ENCODE measurements at regions not wholly inside any gene's neighbourhood (a gene's known extent, or its start where the extent isn't known, plus 50 kb on each side); places are given as distances from the start of the nearest gene placed in this dataset.

- no peak for TF ChIP-seq RAD21 (IDR thresholded peaks at IDR 0.05; ENCODE audit: low read depth)
- TF ChIP-seq REST (IDR thresholded peaks at IDR 0.05; ENCODE audit: low read depth), result no peak
- TF ChIP-seq ZBTB7A (IDR thresholded peaks at IDR 0.05; ENCODE audit: low read depth), result no peak
- TF ChIP-seq MAX (IDR thresholded peaks at IDR 0.05), result no peak
- no peak for TF ChIP-seq TEAD4 (IDR thresholded peaks at IDR 0.05)
- no peak for TF ChIP-seq TAF1 (IDR thresholded peaks at IDR 0.05; ENCODE audit: low read depth)
- TF ChIP-seq TCF12 (IDR thresholded peaks at IDR 0.05; ENCODE audit: low read depth), result no peak
- TF ChIP-seq CEBPB (IDR thresholded peaks at IDR 0.05), result no peak
These were observed 127.9 kb upstream of the NRBF2 start for GRCh38 chr10:63005246-63005645.
